CD4-positive, alpha-beta T cell treated with Interleukin-4 for 1 hour (primary cell): ENCODE measurements at regions not wholly inside any gene's neighbourhood (a gene's known extent, or its start where the extent isn't known, plus 50 kb on each side); places are given as distances from the start of the nearest gene placed in this dataset.
A peak's percentile ranks its signal among the peaks of the same experiment; 100 is the strongest.
"Not testable (repeated sequence)": the region's sequence is repeated elsewhere in the genome, so short reads cannot be mapped to it uniquely, and the experiment has no call there.

ENCODE experiments used
- DNase-seq, 2 donors: peaks; one replicate each; pipeline ENCODE4 v3.0.0-alpha.2; 2020 to 2022

- peak; percentile 46 to 90 for DNase-seq
These were observed 93.0 kb downstream of the CRLF3 start for GRCh38 chr17:30731210-30732132.

GRCh38 chr17:30730837-30731209, 93.7 kb downstream of the CRLF3 start:
- not testable (repeated sequence) for DNase-seq

DNA sequence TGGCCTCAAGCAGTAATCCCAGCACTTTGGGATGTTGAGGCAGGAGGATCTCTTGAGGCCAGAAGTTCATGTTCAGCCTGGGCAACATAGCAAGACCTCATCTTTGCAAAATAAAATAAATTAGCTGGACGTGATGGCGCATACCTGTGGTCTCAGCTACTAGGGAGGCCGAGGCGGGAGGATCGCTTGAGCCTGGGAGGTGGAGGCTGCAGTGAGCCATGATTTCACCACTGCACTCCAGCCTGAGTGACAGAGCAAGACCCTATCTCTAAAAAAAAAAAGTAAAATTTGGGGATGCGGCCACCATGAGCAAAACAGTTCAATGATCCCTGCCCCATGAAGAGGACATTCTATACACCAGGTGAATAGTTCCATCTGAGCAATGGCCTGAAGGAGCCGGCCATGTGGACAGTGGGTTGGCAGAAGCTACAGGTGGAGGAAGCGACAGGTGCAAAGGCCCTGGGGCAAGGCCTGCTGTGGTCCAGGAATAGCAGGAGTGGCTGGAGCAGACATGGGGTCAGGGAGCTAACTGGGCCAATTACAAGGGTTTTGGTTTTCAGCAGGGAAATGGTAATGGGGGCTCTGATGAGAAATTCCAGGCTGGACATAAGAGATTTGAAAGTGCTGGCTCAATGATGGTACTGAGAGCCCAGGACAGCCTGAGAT, 94.2 kb downstream of the CRLF3 start:
- not testable (repeated sequence) for DNase-seq

GRCh38 chr17:30729471-30730170, 94.9 kb downstream of the CRLF3 start:
- not testable (repeated sequence) for DNase-seq

- not testable (repeated sequence) for DNase-seq
These were observed 97.0 kb downstream of the CRLF3 start for GRCh38 chr17:30727517-30727916.

DNA sequence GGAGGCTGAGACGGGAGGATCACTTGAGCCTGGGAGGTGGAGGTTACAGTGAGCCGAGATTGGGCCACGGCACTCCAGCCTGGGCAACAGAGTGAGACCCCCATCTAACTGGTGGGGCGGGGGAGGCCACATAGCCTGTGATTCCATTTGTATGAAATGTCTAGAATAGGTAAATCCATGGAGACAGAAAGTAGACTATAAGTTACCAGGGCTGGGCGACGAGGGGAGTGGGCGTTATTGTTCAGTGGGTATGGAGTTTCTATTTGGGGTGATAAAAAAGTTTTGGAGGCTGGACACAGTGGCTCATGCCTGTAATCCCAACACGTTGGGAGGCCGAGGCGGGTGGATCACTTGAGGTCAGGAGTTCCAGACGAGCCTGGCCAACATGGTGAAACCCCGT, 97.8 kb downstream of the CRLF3 start:
- DNase-seq: not testable (repeated sequence)

DNA sequence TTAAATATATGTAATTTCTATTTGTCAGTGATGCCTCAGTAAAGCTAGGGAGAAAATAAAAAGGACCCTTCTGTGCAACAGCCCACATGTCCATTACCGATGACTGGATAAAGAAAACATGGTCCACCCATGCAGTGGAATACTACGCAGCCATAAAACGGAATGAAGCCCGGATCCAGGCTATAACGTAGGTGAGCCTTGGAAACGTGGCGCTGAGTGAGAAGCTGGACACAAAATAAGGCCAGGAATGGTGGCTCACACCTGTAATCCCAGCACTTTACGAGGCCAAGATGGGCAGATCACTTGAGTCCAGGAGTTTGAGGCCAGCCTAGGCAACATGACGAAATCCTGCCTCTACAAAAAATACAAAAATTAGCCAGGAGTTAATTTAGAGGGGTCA, 98.2 kb downstream of the CRLF3 start:
- DNase-seq: not testable (repeated sequence)

DNA sequence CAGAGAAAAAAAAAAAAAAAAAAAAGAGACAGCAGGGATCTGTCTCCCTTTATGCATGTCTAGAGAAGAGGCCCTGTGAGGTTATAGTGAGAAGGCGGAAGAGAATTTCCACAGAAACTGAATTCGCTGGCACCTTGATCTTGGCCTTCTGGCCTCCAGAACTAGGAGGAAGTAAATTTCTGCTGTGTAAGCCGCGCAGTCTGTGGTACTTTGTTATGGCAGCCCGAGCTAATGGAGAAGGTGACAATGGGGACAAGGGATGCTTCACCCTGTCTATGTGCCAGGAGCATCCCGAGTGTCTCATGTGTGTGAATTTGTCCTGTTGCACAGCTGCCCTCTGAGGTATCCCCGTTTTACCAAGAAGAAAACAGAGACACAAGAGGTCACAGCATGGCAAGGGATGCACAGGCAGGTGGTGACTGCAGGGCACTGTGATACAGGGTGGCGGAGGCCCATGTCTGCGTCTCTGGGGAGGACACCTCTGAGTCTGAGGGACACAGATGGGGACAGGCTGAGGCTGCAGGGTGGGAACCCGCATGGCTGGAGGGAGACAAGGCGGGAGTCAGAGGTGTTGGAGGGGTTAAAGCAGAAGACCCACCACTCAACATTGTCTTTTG, 100.3 kb downstream of the CRLF3 start:
- not testable (repeated sequence) for DNase-seq

GRCh38 chr17:30722114-30722780, 102.2 kb downstream of the CRLF3 start:
- DNase-seq: not testable (repeated sequence)

- DNase-seq: not testable (repeated sequence)
These were observed 103.5 kb downstream of the CRLF3 start for GRCh38 chr17:30720971-30721370.

- no peak for DNase-seq
These were observed 104.5 kb downstream of the CRLF3 start for GRCh38 chr17:30720013-30720471.

DNA sequence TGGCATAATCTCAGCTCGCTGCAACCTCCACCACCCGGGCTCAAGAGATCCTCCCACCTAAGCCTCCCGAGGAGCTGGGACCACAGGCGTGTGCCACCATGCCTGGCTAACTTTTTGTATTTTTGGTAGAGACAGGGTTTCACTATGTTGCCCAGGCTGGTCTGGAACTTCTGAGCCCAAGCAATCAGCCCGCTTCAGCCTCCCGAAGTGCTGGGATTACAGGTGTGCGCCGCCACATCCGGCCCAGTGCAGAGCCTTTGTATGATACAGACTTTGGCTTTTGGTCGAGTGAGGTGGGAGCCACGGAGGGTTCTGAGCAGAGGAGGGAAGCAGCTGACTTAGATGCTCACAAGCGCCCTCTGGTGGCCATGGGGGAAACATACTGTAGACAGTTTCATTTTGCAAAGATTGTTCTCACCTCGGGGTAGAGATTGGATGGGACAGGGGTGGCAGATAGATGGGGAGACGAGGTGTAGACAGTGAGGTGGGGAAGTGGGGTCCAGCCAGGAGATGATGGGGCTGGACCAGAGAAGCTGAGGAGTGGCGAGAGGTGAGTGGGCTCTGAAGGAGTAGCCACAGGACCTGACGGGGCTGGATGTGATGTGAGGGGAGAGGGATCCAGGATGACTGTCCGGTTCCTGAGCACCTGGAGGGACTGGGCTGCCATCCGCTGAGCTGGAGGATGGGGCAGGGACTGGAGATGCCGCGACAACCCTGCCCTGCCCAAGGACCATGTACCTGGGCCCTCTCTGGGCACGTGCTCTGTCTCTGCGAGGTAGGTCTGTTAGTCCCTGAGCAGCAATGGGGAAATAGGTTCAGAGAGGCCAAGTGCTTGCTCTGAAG, 105.1 kb downstream of the CRLF3 start:
- peak; percentile 75 to 79 for DNase-seq

- not testable (repeated sequence) for DNase-seq
These were observed 105.8 kb downstream of the CRLF3 start for GRCh38 chr17:30718691-30719090.

DNA sequence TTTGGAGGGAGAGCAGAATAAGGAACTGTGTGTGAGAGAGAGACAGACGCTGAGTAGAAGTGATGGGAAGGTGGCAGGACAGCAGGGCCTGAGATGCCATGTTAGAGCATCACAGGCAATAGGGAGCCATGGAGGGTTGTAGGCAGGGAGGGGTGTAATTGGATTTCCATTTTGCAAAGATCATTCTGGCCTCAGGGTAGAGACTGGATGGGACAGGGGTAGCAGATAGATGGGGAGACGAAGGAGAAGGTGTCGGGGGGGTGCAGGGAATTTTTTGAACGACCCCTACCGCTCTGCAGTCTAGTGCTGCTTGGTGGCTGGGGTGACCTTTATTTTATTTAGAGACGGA, 106.4 kb downstream of the CRLF3 start:
- DNase-seq: not testable (repeated sequence)

GRCh38 chr17:30717291-30718098, 107.0 kb downstream of the CRLF3 start:
- no peak for DNase-seq

- DNase-seq: no peak
These were observed 107.8 kb downstream of the CRLF3 start for GRCh38 chr17:30716461-30717290.

- DNase-seq: peak; percentile 54 to 64
These were observed 109.5 kb downstream of the CRLF3 start for GRCh38 chr17:30714825-30715622.

GRCh38 chr17:30713805-30714204, 110.7 kb downstream of the CRLF3 start:
- not testable (repeated sequence) for DNase-seq

DNA sequence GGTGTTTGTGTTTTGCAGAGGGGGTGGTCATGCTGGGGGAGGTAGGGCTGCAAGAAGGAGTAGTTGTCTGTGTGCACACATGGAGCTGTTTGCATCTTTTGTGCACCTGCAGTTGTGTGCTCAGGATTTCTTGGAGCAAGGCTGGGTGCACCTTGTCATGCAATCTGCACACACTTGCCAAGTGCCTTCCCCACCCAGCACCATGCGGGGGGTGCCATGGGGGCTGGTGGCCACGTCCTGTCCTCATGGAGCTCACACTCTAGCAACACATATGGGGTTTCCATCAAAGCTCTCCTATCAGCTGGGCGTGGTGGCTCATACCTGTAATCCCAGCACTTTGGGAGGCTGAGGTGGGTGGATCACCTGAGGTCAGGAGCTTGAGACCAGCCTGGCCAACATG, 111.6 kb downstream of the CRLF3 start:
- DNase-seq: not testable (repeated sequence)
